ENCODE measurements at regions not wholly inside any gene's neighbourhood (a gene's known extent, or its start where the extent isn't known, plus 50 kb on each side); places are given as distances from the start of the nearest gene placed in this dataset.
A peak's percentile ranks its signal among the peaks of the same experiment; 100 is the strongest.
"Not testable (repeated sequence)": the region's sequence is repeated elsewhere in the genome, so short reads cannot be mapped to it uniquely, and the experiment has no call there.

DNA sequence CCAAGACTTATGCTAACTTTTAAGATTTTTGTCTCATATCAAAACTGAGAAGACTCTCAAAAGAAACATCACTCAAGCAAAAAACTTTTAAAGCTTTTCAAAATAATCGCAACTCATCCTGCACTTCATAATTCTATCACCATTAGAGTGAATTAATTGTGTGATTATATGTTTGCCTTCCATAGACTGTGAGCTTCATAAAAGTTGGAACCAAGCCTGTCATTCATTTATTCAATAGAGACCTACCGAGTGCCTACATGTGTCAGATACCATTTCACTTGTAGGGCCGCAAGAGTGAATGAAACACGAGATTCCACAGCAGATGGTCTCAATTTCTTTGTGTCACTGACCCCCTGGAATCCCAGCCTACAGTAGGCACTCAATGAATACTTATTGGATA, 106.4 kb downstream of the RHOU start:
- Histone ChIP-seq H3K36me3 (no peaks in the 10 kb centered on the region), H3K27me3 (no peaks in the 10 kb centered on the region), H3K4me3 (no peak overlapping the region), H3K9me3 (no peaks in the 10 kb centered on the region), H3K4me1 (peaks cover 0 to 17% of the 10 kb centered on the region in 2 donors), H3K27ac (peak overlapping the region in 3 of 4 donors; percentile 59 to 68 (median 63))
- DNase-seq (no peak), ATAC-seq (no peak)
- TF ChIP-seq CTCF (IDR thresholded peaks at IDR 0.05 in 4 of 5, conservative IDR thresholded peaks at IDR 0.05 in 1 of 5) (no peak), POLR2A (IDR thresholded peaks at IDR 0.05) (no peak)
- in situ Hi-C loops (cut with MboI; ENCODE audit: low sequenced_read_pairs in 4 of 4) (no loop called here), intact Hi-C loops (cut with DNase I; ENCODE audit: low total_unique reads) (no loop called here)

DNA sequence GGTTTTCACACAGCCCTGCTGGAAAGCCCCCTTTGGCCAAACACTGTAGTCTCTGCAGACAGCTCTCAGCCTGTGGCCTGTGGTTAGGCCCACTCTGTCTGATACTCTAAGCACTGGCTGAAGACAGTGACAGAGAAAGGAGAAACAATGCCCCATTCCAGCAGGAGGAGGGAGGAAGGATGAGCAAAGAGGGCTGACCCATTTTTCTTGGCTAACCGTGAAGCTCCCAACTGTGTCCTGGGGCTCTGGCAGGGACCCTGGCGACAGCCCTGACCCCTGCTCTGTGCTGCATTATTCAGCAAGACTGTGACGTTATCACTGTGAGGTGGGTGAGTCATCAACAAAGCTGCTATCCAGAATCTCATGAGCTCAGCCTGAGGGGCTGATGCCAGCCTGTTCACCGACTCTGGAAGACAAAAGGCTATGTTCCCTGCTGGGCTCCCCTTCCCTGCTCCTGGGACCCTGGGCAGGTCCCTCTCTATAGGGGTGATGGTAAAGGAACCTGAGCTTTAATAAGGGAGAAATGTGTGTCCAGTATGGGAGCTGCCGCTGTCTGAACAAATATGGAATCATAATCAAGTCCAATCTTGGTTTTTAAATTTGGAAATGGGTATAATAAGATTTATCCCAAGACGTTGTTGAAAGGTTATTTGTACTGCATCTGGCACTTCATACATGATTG, 107.0 kb downstream of the RHOU start:
- DNase-seq (peak; percentile 28 to 77), ATAC-seq (peak; percentile 91 to 92)
- TF ChIP-seq POLR2A (IDR thresholded peaks at IDR 0.05): no peak
- TF ChIP-seq CTCF (IDR thresholded peaks at IDR 0.05 in 4 of 5, conservative IDR thresholded peaks at IDR 0.05 in 1 of 5): no peak
- Histone ChIP-seq H3K4me1 (peaks cover 0 to 17% of the 10 kb centered on the region in 2 donors), H3K27ac (peak overlapping the region in 3 of 4 donors; percentile 59 to 68 (median 63)), H3K9me3 (no peaks in the 10 kb centered on the region), H3K27me3 (no peaks in the 10 kb centered on the region), H3K36me3 (no peaks in the 10 kb centered on the region), H3K4me3 (no peak overlapping the region)
- intact Hi-C loops (cut with DNase I; ENCODE audit: low total_unique reads): no loop called here
- in situ Hi-C loops (cut with MboI; ENCODE audit: low sequenced_read_pairs in 4 of 4): no loop called here

- intact Hi-C loops (cut with DNase I; ENCODE audit: low total_unique reads) (no loop called here), in situ Hi-C loops (cut with MboI; ENCODE audit: low sequenced_read_pairs in 4 of 4) (no loop called here)
- DNase-seq (no peak), ATAC-seq (no peak)
- H3K9me3 ChIP-seq: no peaks in the 10 kb centered on the region
- H3K36me3 ChIP-seq: no peaks in the 10 kb centered on the region
- peaks cover 12 to 18% of the 10 kb centered on the region in 2 donors for H3K4me1 ChIP-seq
- H3K27me3 ChIP-seq: no peaks in the 10 kb centered on the region
- H3K27ac ChIP-seq: no peak overlapping the region
- TF ChIP-seq POLR2A (IDR thresholded peaks at IDR 0.05): no peak
- TF ChIP-seq CTCF (IDR thresholded peaks at IDR 0.05 in 4 of 5, conservative IDR thresholded peaks at IDR 0.05 in 1 of 5): no peak
- H3K4me3 ChIP-seq: no peak overlapping the region
These were observed 109.8 kb downstream of the RHOU start for GRCh38 chr1:228845101-228845500.

DNA sequence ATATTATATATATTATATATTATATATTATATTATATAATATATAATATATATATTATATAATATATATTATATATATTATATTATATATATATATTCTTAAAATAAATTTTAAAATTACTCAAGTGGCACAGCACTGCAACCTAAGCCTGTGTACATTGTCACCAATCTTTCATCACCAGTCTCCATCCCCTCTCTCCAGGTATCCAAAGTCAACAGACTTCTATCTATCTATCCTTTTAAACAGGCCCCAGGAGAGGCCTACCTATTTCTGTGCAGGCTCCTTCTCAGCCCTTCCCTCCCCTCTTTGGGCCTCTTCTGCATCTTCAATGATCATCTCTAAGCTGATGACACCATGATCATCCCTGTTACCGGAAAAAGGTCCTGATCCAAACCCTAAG, 111.7 kb downstream of the RHOU start:
- no peak for ATAC-seq
- Histone ChIP-seq H3K36me3 (no peaks in the 10 kb centered on the region), H3K9me3 (no peaks in the 10 kb centered on the region), H3K4me1 (peaks cover 12 to 14% of the 10 kb centered on the region in 2 donors), H3K4me3 (no peak overlapping the region), H3K27ac (no peak overlapping the region), H3K27me3 (no peaks in the 10 kb centered on the region)
- TF ChIP-seq POLR2A (IDR thresholded peaks at IDR 0.05): no peak
- TF ChIP-seq CTCF (IDR thresholded peaks at IDR 0.05 in 4 of 5, conservative IDR thresholded peaks at IDR 0.05 in 1 of 5): no peak
- no peak for DNase-seq
- intact Hi-C loops (cut with DNase I; ENCODE audit: low total_unique reads) (no loop called here), in situ Hi-C loops (cut with MboI; ENCODE audit: low sequenced_read_pairs in 4 of 4) (no loop called here)

DNA sequence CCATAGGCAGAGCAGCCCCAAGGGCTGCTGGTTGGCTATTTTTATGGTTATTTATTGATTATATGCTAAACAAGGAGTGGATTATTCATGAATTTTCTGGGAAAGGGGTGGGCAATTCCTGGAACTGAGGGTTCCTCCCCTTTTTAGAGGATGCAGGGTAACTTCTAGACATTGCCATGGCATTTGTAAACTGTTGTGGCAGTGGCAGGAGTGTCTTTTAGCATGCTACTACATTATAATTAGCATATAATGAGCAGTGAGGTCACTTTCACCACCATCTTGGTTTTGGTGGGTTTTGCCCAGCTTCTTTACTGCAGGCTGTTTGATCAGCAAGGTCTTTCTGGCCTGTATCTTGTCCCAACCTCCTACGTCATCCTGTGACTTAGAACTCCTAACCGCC, 112.2 kb downstream of the RHOU start:
- H3K9me3 ChIP-seq; intact Hi-C loops (cut with DNase I; ENCODE audit: low total_unique reads); H3K4me3 ChIP-seq; H3K27me3 ChIP-seq; DNase-seq; H3K27ac ChIP-seq; H3K36me3 ChIP-seq; in situ Hi-C loops (cut with MboI; ENCODE audit: low sequenced_read_pairs in 4 of 4); ATAC-seq: not testable (repeated sequence)
- H3K4me1 ChIP-seq: peaks cover 12% of the 10 kb centered on the region in 2 donors

All from gastrocnemius medialis (tissue), 4 donors.